Neural progenitor cell (in vitro differentiated cells): ENCODE measurements at regions not wholly inside any gene's neighbourhood (a gene's known extent, or its start where the extent isn't known, plus 50 kb on each side); places are given as distances from the start of the nearest gene placed in this dataset.

Experiments used
- DNase-seq: peaks from one replicate; pipeline ENCODE4 v3.0.0-alpha.2; 2016; ENCODE audit warnings: low spot score
- H2AFZ ChIP-seq: fragments of 200-600 bp; sonication (generic); replicated peaks from 2 replicates; pipeline ENCODE4 v1.6.1; 2016; ENCODE audit warnings: antibody characterized with exemption
- H3F3A ChIP-seq: fragments of 200-600 bp; sonication (generic); 2 replicates; pipeline ENCODE4 v1.6.1; 2016; ENCODE audit warnings: antibody characterized with exemption, low read depth
- H3K27ac ChIP-seq: fragments of 200-600 bp; sonication (generic); 2 replicates; pipeline ENCODE4 v1.5.1; 2016; ENCODE audit warnings: mild to moderate bottlenecking
- H3K27me3 ChIP-seq: fragments of 200-600 bp; sonication (generic); 2 replicates; pipeline ENCODE4 v1.6.1; 2016; ENCODE audit warnings: mild to moderate bottlenecking, moderate library complexity
- H3K36me3 ChIP-seq: fragments of 200-600 bp; sonication (generic); 2 replicates; pipeline ENCODE4 v1.5.1; 2016
- H3K4me1 ChIP-seq: fragments of 200-600 bp; sonication (generic); 2 replicates; pipeline ENCODE4 v1.6.1; 2016; ENCODE audit warnings: mixed run types
- H3K4me2 ChIP-seq: fragments of 200-600 bp; sonication (generic); 2 replicates; pipeline ENCODE4 v1.6.1; 2016
- H3K4me3 ChIP-seq: fragments of 200-600 bp; sonication (generic); 2 replicates; pipeline ENCODE4 v1.5.1; 2016
- H3K79me2 ChIP-seq: fragments of 200-600 bp; sonication (generic); 2 replicates; pipeline ENCODE4 v1.6.1; 2016; ENCODE audit warnings: low read depth
- H3K9ac ChIP-seq: fragments of 200-600 bp; sonication (generic); 2 replicates; pipeline ENCODE4 v1.6.1; 2016
- H3K9me3 ChIP-seq: fragments of 200-600 bp; sonication (generic); 2 replicates; pipeline ENCODE4 v1.5.1; 2016; ENCODE audit warnings: low read depth
- H4K20me1 ChIP-seq: fragments of 200-600 bp; sonication (generic); 2 replicates; pipeline ENCODE4 v1.6.1; 2016; ENCODE audit warnings: low read depth
- H3K27ac Mint-ChIP-seq: 3 replicates; pipeline ENCODE4 v1.8.0; 2021; ENCODE audit warnings: mixed read lengths
- H3K27me3 Mint-ChIP-seq: 2 replicates; pipeline ENCODE4 v1.8.0; 2022; ENCODE audit warnings: low read depth, mild to moderate bottlenecking, inconsistent platforms, moderate library complexity, mixed read lengths; ENCODE audit not compliant: insufficient read depth
- H3K36me3 Mint-ChIP-seq: 3 replicates; pipeline ENCODE4 v1.8.0; 2021; ENCODE audit warnings: mixed read lengths
- H3K4me1 Mint-ChIP-seq: 3 replicates; pipeline ENCODE4 v1.8.0; 2021; ENCODE audit warnings: mixed read lengths
- H3K4me3 Mint-ChIP-seq: 3 replicates; pipeline ENCODE4 v1.8.0; 2021; ENCODE audit warnings: mild to moderate bottlenecking, moderate library complexity, mixed read lengths
- H3K9me3 Mint-ChIP-seq: 3 replicates; pipeline ENCODE4 v1.8.0; 2020; ENCODE audit warnings: mixed read lengths
- EZH2 ChIP-seq: fragments of 200-600 bp; sonication (generic); IDR thresholded peaks from 2 replicates; pipeline ENCODE4 v1.6.1; 2017; ENCODE audit warnings: antibody characterized with exemption, mild to moderate bottlenecking, moderate library complexity
- EZH2phosphoT487 ChIP-seq: fragments of 200-600 bp; sonication (generic); IDR thresholded peaks from 2 replicates; pipeline ENCODE4 v1.6.1; 2017; ENCODE audit warnings: antibody characterized with exemption
- TF ChIP-seq, protein P1 (sequence below): fragments of 200-600 bp; sonication (generic); IDR thresholded peaks from 2 replicates; pipeline ENCODE4 v1.5.1; 2017; ENCODE audit warnings: antibody characterized with exemption, mild to moderate bottlenecking

DNA sequence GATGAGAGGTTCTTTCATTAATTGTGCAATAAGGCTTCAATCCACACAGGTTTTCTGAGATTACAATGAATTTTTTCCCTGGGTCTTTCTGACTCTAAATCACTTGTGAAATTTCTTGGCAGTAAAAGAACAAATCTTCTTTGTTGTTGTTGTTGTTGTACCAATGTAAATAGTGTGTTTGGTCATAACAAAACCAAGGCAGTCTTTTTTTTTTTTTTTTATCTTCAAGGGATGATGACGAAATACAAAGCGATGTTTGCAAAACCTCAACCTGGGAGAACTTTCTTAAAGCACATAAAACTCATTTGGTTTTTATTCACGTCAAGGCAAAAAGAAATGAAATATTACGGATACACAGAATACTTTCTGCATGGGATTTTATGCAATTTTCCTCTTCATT lies 462.0 kb downstream of the LIG4 start:
- H3K4me2 ChIP-seq: no peak overlapping the region
- no peak overlapping the region for H3K4me3 Mint-ChIP-seq
- no peaks in the 10 kb centered on the region for H3K9me3 Mint-ChIP-seq
- H3K4me3 ChIP-seq: no peak overlapping the region
- no peak overlapping the region for H3K27ac Mint-ChIP-seq
- no peak overlapping the region for H3K9ac ChIP-seq
- no peak overlapping the region for H2AFZ ChIP-seq
- H3K79me2 ChIP-seq: no peaks in the 10 kb centered on the region
- no peak overlapping the region for H3K27ac ChIP-seq
- no peaks in the 10 kb centered on the region for H3K36me3 Mint-ChIP-seq
- no peaks in the 10 kb centered on the region for H4K20me1 ChIP-seq
- H3K36me3 ChIP-seq: no peaks in the 10 kb centered on the region
- H3K4me1 Mint-ChIP-seq: no peaks in the 10 kb centered on the region
- H3K9me3 ChIP-seq: no peaks in the 10 kb centered on the region
- H3K27me3 Mint-ChIP-seq: no peaks in the 10 kb centered on the region
- H3F3A ChIP-seq: no peaks in the 10 kb centered on the region
- no peak for DNase-seq
- TF ChIP-seq EZH2 (no peak), EZH2phosphoT487 (no peak)
- TF ChIP-seq, protein P1, sequence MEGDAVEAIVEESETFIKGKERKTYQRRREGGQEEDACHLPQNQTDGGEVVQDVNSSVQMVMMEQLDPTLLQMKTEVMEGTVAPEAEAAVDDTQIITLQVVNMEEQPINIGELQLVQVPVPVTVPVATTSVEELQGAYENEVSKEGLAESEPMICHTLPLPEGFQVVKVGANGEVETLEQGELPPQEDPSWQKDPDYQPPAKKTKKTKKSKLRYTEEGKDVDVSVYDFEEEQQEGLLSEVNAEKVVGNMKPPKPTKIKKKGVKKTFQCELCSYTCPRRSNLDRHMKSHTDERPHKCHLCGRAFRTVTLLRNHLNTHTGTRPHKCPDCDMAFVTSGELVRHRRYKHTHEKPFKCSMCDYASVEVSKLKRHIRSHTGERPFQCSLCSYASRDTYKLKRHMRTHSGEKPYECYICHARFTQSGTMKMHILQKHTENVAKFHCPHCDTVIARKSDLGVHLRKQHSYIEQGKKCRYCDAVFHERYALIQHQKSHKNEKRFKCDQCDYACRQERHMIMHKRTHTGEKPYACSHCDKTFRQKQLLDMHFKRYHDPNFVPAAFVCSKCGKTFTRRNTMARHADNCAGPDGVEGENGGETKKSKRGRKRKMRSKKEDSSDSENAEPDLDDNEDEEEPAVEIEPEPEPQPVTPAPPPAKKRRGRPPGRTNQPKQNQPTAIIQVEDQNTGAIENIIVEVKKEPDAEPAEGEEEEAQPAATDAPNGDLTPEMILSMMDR: no peak
- H3K27me3 ChIP-seq: no peaks in the 10 kb centered on the region
- peaks cover 4% of the 10 kb centered on the region for H3K4me1 ChIP-seq

- no peaks in the 10 kb centered on the region for H3K79me2 ChIP-seq
- peak; percentile 17 for DNase-seq
- H3K4me3 ChIP-seq: no peak overlapping the region
- no peaks in the 10 kb centered on the region for H3K9me3 Mint-ChIP-seq
- H3K27ac Mint-ChIP-seq: no peak overlapping the region
- H3K27ac ChIP-seq: no peak overlapping the region
- H3K36me3 Mint-ChIP-seq: no peaks in the 10 kb centered on the region
- peaks cover 6% of the 10 kb centered on the region for H3K4me1 Mint-ChIP-seq
- no peaks in the 10 kb centered on the region for H3K27me3 ChIP-seq
- TF ChIP-seq, protein P1: no peak
- TF ChIP-seq EZH2phosphoT487 (no peak), EZH2 (no peak)
- no peaks in the 10 kb centered on the region for H4K20me1 ChIP-seq
- no peaks in the 10 kb centered on the region for H3K9me3 ChIP-seq
- no peak overlapping the region for H2AFZ ChIP-seq
- H3K27me3 Mint-ChIP-seq: peaks cover 2% of the 10 kb centered on the region
- H3K4me3 Mint-ChIP-seq: no peak overlapping the region
- H3K36me3 ChIP-seq: no peaks in the 10 kb centered on the region
- H3F3A ChIP-seq: no peaks in the 10 kb centered on the region
- no peak overlapping the region for H3K9ac ChIP-seq
- H3K4me2 ChIP-seq: no peak overlapping the region
- H3K4me1 ChIP-seq: peaks cover 6% of the 10 kb centered on the region
These were observed 471.4 kb downstream of the LIG4 start for GRCh38 chr13:107743983-107744382.

DNA sequence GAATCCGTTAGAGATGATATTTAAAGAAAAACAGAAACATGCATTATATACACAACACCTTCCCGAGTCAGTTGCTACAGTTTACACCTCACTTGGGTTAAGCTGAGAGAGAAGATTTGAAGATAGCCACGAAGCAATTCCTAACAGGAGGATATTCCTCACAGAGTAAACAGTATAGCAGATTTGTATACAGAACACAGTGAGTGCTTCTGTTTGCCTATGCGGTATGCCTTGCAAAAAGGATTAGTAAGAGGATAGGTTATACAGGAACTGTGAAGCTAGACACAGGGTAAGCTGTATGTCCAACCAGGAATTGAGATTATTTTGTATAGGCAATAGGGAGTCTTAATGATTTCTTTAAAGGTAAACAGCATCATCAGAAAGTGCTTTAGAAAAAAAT lies 471.8 kb downstream of the LIG4 start:
- H3K36me3 Mint-ChIP-seq: no peaks in the 10 kb centered on the region
- Histone ChIP-seq H3K36me3 (no peaks in the 10 kb centered on the region), H3K79me2 (no peaks in the 10 kb centered on the region), H3K9ac (no peak overlapping the region), H2AFZ (no peak overlapping the region), H3K4me2 (no peak overlapping the region), H3F3A (no peaks in the 10 kb centered on the region), H3K4me3 (no peak overlapping the region), H3K9me3 (no peaks in the 10 kb centered on the region), H3K27ac (no peak overlapping the region), H3K27me3 (no peaks in the 10 kb centered on the region), H4K20me1 (no peaks in the 10 kb centered on the region), H3K4me1 (peaks cover 6% of the 10 kb centered on the region)
- TF ChIP-seq, protein P1: no peak
- no peak for TF ChIP-seq EZH2phosphoT487
- TF ChIP-seq EZH2: no peak
- H3K4me1 Mint-ChIP-seq: peaks cover 6% of the 10 kb centered on the region
- no peaks in the 10 kb centered on the region for H3K9me3 Mint-ChIP-seq
- peaks cover 2% of the 10 kb centered on the region for H3K27me3 Mint-ChIP-seq
- no peak overlapping the region for H3K4me3 Mint-ChIP-seq
- no peak overlapping the region for H3K27ac Mint-ChIP-seq
- no peak for DNase-seq
